ENCODE measurements at regions not wholly inside any gene's neighbourhood (a gene's known extent, or its start where the extent isn't known, plus 50 kb on each side); places are given as distances from the start of the nearest gene placed in this dataset.
"Not testable (repeated sequence)": the region's sequence is repeated elsewhere in the genome, so short reads cannot be mapped to it uniquely, and the experiment has no call there.

DNA sequence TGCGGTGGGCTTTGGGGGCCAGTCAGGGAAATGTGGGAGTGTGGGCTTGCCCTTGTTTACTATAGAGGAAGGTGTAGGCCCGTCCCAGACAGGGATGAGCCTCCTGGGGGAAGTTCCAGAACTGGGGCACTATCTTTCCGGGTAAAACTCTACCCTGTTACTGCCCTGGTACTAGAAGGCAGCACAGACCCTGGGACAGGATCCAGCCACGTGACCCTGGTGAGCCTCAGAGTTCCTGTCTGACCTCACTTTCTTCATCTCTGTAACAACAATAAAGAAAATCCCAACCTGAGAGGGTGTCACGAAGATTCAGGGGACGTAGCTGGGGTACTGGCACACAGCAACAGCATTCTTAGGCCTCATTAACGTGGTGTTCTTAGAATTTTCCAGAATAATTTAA lies 239.6 kb upstream of the FOXF1 start:
- ATAC-seq (no peak), DNase-seq (no peak)
- Mint-ChIP-seq H3K27ac (no peak overlapping the region), H3K27me3 (no peaks in the 10 kb centered on the region), H3K4me3 (no peak overlapping the region), H3K4me1 (no peaks in the 10 kb centered on the region), H3K9me3 (ENCODE audit: low read depth) (no peaks in the 10 kb centered on the region), H3K36me3 (no peaks in the 10 kb centered on the region)
- CTCF ChIA-PET = no interaction called here

DNA sequence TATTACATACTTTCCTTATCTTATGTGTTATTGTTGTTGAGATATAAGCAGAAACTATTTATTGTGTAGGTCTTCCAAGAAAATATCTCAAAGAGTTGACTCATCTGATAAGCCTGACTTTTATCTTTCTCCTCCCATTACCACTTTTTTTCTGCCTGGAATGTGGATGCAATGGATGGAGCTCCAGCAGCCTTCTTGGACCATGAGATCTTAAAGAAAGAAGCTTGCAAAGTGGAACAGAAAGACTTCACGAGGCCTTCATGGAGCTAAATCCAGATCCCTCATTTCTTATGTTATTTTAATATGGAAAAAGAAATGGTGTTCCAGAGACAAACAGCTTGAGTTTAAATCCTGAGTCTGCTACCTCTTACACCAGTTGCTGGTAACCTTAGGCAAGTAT lies 237.6 kb upstream of the FOXF1 start:
- H3K4me1 Mint-ChIP-seq = no peaks in the 10 kb centered on the region
- H3K9me3 Mint-ChIP-seq (ENCODE audit: low read depth) = no peaks in the 10 kb centered on the region
- DNase-seq = no peak
- peaks cover 3% of the 10 kb centered on the region for H3K27me3 Mint-ChIP-seq
- CTCF ChIA-PET = no interaction called here
- H3K27ac Mint-ChIP-seq = no peak overlapping the region
- no peak for ATAC-seq
- no peak overlapping the region for H3K4me3 Mint-ChIP-seq
- no peaks in the 10 kb centered on the region for H3K36me3 Mint-ChIP-seq

- Mint-ChIP-seq H3K36me3 (no peaks in the 10 kb centered on the region), H3K27me3 (peaks cover 12% of the 10 kb centered on the region), H3K4me3 (no peak overlapping the region), H3K27ac (no peak overlapping the region), H3K9me3 (ENCODE audit: low read depth) (no peaks in the 10 kb centered on the region), H3K4me1 (no peaks in the 10 kb centered on the region)
- DNase-seq (peak; percentile 21), ATAC-seq (no peak)
- CTCF ChIA-PET = no interaction called here
Observed at GRCh38 chr16:86277221-86277620, 233.1 kb upstream of the FOXF1 start.

GRCh38 chr16:86277859-86278258 lies 232.5 kb upstream of the FOXF1 start:
- H3K4me1 Mint-ChIP-seq; ATAC-seq; H3K36me3 Mint-ChIP-seq; H3K9me3 Mint-ChIP-seq (ENCODE audit: low read depth); H3K27ac Mint-ChIP-seq; H3K4me3 Mint-ChIP-seq; CTCF ChIA-PET: not testable (repeated sequence)
- H3K27me3 Mint-ChIP-seq = peaks cover 13% of the 10 kb centered on the region
- DNase-seq = peak; percentile 11

- H3K4me3 Mint-ChIP-seq = no peak overlapping the region
- no peaks in the 10 kb centered on the region for H3K4me1 Mint-ChIP-seq
- no peak overlapping the region for H3K27ac Mint-ChIP-seq
- H3K36me3 Mint-ChIP-seq = no peaks in the 10 kb centered on the region
- no peak for ATAC-seq
- H3K27me3 Mint-ChIP-seq = peaks cover 32% of the 10 kb centered on the region
- H3K9me3 Mint-ChIP-seq (ENCODE audit: low read depth) = no peaks in the 10 kb centered on the region
- CTCF ChIA-PET = no interaction called here
- DNase-seq = no peak
Observed at GRCh38 chr16:86281421-86281820, 228.9 kb upstream of the FOXF1 start.

DNA sequence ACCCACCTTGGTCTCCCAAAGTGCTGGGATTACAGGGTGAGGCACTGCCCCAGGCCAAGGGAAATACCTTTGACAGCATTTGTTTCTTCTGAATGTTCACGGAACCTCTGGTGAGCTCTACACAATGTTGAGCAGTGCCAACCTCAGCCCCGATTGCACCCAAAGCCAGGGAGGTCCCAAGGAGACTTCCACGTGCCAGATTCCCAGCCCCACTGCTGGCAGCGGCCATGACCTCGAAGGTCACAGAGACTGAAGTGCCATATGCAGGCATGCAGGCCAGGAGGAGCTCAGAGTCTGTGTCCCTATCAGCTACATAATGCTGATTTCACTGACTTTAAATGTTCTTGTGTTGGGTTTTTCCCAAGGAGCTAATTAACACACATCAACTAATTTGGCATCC lies 226.4 kb upstream of the FOXF1 start:
- CTCF ChIA-PET = no interaction called here
- ATAC-seq (no peak), DNase-seq (no peak)
- Mint-ChIP-seq H3K9me3 (ENCODE audit: low read depth) (no peaks in the 10 kb centered on the region), H3K4me1 (no peaks in the 10 kb centered on the region), H3K4me3 (no peak overlapping the region), H3K27ac (no peak overlapping the region), H3K36me3 (no peaks in the 10 kb centered on the region), H3K27me3 (peaks cover 48% of the 10 kb centered on the region)

- Mint-ChIP-seq H3K27me3 (peaks cover 57% of the 10 kb centered on the region), H3K27ac (no peak overlapping the region), H3K9me3 (ENCODE audit: low read depth) (no peaks in the 10 kb centered on the region), H3K4me1 (no peaks in the 10 kb centered on the region), H3K36me3 (no peaks in the 10 kb centered on the region), H3K4me3 (no peak overlapping the region)
- DNase-seq (peak; percentile 8), ATAC-seq (no peak)
- CTCF ChIA-PET = no interaction called here
Observed at GRCh38 chr16:86285421-86285820, 224.9 kb upstream of the FOXF1 start.

DNA sequence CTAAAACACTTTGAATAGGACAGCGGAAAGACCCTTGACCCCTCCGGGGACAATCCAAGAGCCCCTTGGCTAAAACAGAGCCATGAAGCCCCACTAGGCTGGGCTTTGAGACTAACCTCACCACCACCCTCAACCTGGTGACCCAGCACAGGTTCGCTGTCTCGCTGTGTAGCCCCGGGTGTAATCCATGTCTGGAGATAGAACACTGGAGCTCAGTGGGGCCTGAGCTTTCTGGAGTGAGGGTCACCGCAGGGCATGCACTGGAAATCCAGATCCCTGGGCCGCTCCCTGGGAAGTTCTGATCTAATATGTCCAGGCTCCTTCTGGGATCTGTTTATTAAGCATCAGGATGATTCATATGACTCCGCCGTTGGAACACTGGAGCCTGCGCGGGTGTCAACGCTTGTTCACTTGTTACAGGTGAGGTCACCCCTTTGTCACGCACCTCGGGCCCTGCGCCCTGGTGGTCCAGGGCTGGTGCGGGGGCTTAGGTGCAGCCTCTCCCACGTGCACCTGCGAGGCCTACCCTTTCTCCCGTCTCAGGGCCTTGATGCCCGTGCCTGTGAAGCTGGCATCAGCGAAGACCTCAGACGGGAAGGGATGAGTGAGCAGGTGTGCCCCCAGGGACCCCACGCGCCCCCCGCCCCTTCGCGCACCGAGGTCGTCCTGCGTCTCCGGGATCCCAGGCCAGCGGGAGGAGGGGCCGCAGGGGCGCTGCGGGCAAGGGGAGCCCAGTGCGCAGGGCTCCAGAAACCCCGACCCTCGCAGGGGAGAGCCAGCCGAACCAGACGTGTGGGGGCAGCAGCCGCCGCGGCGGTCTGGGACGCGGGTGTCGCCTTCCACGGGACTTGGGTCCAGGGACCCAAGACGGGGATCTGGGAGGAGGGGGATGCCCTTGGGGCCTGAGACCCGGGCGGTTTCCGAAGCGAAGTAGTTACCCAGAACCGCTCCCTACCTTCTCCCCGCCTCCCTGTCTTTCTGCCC lies 224.1 kb upstream of the FOXF1 start:
- peaks cover 65% of the 10 kb centered on the region for H3K27me3 Mint-ChIP-seq
- H3K36me3 Mint-ChIP-seq = no peaks in the 10 kb centered on the region
- ATAC-seq = no peak
- peak; percentile 30 for DNase-seq
- CTCF ChIA-PET = no interaction called here
- no peak overlapping the region for H3K4me3 Mint-ChIP-seq
- H3K27ac Mint-ChIP-seq = no peak overlapping the region
- H3K4me1 Mint-ChIP-seq = no peaks in the 10 kb centered on the region
- no peaks in the 10 kb centered on the region for H3K9me3 Mint-ChIP-seq (ENCODE audit: low read depth)

GRCh38 chr16:86286991-86287663 lies 223.2 kb upstream of the FOXF1 start:
- ATAC-seq (no peak), DNase-seq (peak; percentile 5)
- CTCF ChIA-PET = no interaction called here
- Mint-ChIP-seq H3K4me1 (no peaks in the 10 kb centered on the region), H3K4me3 (no peak overlapping the region), H3K27ac (no peak overlapping the region), H3K36me3 (no peaks in the 10 kb centered on the region), H3K9me3 (ENCODE audit: low read depth) (no peaks in the 10 kb centered on the region), H3K27me3 (peaks cover 70% of the 10 kb centered on the region)

- ATAC-seq (no peak), DNase-seq (peak; percentile 15)
- H3K9me3 Mint-ChIP-seq (ENCODE audit: low read depth) = no peaks in the 10 kb centered on the region
- H3K27me3 Mint-ChIP-seq = peaks cover 70% of the 10 kb centered on the region
- H3K4me3 Mint-ChIP-seq = no peak overlapping the region
- no peaks in the 10 kb centered on the region for H3K36me3 Mint-ChIP-seq
- CTCF ChIA-PET = no interaction called here
- H3K4me1 Mint-ChIP-seq = no peaks in the 10 kb centered on the region
- no peak overlapping the region for H3K27ac Mint-ChIP-seq
Observed at GRCh38 chr16:86287664-86288201, 222.6 kb upstream of the FOXF1 start.

DNA sequence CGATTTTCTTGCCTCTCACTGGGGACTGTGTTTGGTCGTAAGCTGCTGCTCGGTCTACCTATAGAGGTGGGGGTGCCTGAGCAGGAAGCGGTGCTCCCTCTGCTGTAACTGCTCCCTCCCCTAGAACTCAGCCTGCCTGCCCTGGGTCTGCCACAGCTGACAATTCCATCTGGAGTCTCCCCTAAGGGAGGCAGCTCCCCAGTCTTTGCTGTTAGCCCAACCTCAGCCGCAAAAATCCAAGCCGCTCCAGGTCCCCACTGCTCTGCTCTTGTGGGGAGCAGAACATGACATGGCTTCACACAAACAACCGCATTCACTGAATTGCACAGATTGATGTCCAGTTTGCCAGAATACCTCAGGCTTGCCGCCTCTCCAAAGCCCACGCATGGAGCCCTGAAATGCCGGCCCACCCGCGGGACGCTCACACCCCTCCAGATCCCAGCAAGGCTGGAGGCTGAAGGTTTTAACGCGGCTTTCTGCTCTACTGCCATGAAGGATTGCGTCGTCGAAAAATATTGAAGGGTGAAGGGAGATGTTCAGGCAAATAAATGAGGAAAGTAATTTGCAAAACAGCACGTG lies 221.5 kb upstream of the FOXF1 start:
- Mint-ChIP-seq H3K4me3 (no peak overlapping the region), H3K27ac (no peak overlapping the region), H3K9me3 (ENCODE audit: low read depth) (no peaks in the 10 kb centered on the region), H3K27me3 (peaks cover 64% of the 10 kb centered on the region), H3K4me1 (no peaks in the 10 kb centered on the region), H3K36me3 (no peaks in the 10 kb centered on the region)
- ATAC-seq (no peak), DNase-seq (no peak)
- CTCF ChIA-PET = no interaction called here

GRCh38 chr16:86289304-86289703 lies 221.0 kb upstream of the FOXF1 start:
- Mint-ChIP-seq H3K4me1 (no peaks in the 10 kb centered on the region), H3K27me3 (peaks cover 64% of the 10 kb centered on the region), H3K36me3 (no peaks in the 10 kb centered on the region), H3K4me3 (no peak overlapping the region), H3K9me3 (ENCODE audit: low read depth) (no peaks in the 10 kb centered on the region), H3K27ac (no peak overlapping the region)
- ATAC-seq (no peak), DNase-seq (no peak)
- CTCF ChIA-PET = no interaction called here

- Mint-ChIP-seq H3K4me3 (no peak overlapping the region), H3K9me3 (ENCODE audit: low read depth) (no peaks in the 10 kb centered on the region), H3K27me3 (peaks cover 64% of the 10 kb centered on the region), H3K4me1 (no peaks in the 10 kb centered on the region), H3K27ac (no peak overlapping the region), H3K36me3 (no peaks in the 10 kb centered on the region)
- ATAC-seq = no peak
- CTCF ChIA-PET = no interaction called here
- DNase-seq = no peak
Observed at GRCh38 chr16:86289907-86290306, 220.4 kb upstream of the FOXF1 start.

- no peaks in the 10 kb centered on the region for H3K4me1 Mint-ChIP-seq
- no peak for ATAC-seq
- H3K27me3 Mint-ChIP-seq = peaks cover 56% of the 10 kb centered on the region
- no peak overlapping the region for H3K27ac Mint-ChIP-seq
- H3K36me3 Mint-ChIP-seq = no peaks in the 10 kb centered on the region
- H3K4me3 Mint-ChIP-seq = no peak overlapping the region
- CTCF ChIA-PET = interaction anchor here (2.2 kb wide), 1 partner anchor 11 kb away, joined by 5 read pairs; no protein-coding TSS in a partner anchor
- H3K9me3 Mint-ChIP-seq (ENCODE audit: low read depth) = no peaks in the 10 kb centered on the region
- no peak for DNase-seq
Observed at GRCh38 chr16:86291491-86291890, 218.8 kb upstream of the FOXF1 start.

Data from activated CD8-positive, alpha-beta memory T cell treated with anti-CD3 and anti-CD28 coated beads, Interleukin-2, amount 10 ng/mL, durations not matched to agents 7 days and 5 days (primary cell).